ENCODE measurements at regions not wholly inside any gene's neighbourhood (a gene's known extent, or its start where the extent isn't known, plus 50 kb on each side); places are given as distances from the start of the nearest gene placed in this dataset.

- DNase-seq (ENCODE audit: low read depth in 1 of 2, low spot score in 1 of 2) = no peak
- H3K27ac ChIP-seq (replicated peaks) = no peak overlapping the region
- TF ChIP-seq SPI1 (IDR thresholded peaks at IDR 0.05; ENCODE audit: borderline replicate concordance, low read depth) = no peak
- TF ChIP-seq CTCF (IDR thresholded peaks at IDR 0.05; ENCODE audit: insufficient read depth, low read length) = no peak
- TF ChIP-seq REST (IDR thresholded peaks at IDR 0.05; ENCODE audit: insufficient replicate concordance, low read depth) = no peak
- no peak for TF ChIP-seq POLR2AphosphoS5 (IDR thresholded peaks at IDR 0.05; ENCODE audit: low read depth)
- TF ChIP-seq GABPA (IDR thresholded peaks at IDR 0.05; ENCODE audit: low read depth) = no peak
- H3K4me3 ChIP-seq (replicated peaks; ENCODE audit: insufficient read depth, low read length) = no peak overlapping the region
- no peaks in the 10 kb centered on the region for H3K27me3 ChIP-seq (ENCODE audit: insufficient read depth, poor library complexity, severe bottlenecking)
These were observed 64.4 kb upstream of the PLPP4 start for GRCh38 chr10:120392671-120393079.

- Histone ChIP-seq H3K4me3 (replicated peaks; ENCODE audit: insufficient read depth, low read length) (no peak overlapping the region), H3K27me3 (ENCODE audit: insufficient read depth, poor library complexity, severe bottlenecking) (no peaks in the 10 kb centered on the region), H3K27ac (replicated peaks) (no peak overlapping the region)
- DNase-seq (ENCODE audit: low read depth in 1 of 2, low spot score in 1 of 2) = no peak
- TF ChIP-seq SPI1 (IDR thresholded peaks at IDR 0.05; ENCODE audit: borderline replicate concordance, low read depth) (no peak), CTCF (IDR thresholded peaks at IDR 0.05; ENCODE audit: insufficient read depth, low read length) (no peak), POLR2AphosphoS5 (IDR thresholded peaks at IDR 0.05; ENCODE audit: low read depth) (no peak), REST (IDR thresholded peaks at IDR 0.05; ENCODE audit: insufficient replicate concordance, low read depth) (no peak), GABPA (IDR thresholded peaks at IDR 0.05; ENCODE audit: low read depth) (no peak)
These were observed 62.6 kb upstream of the PLPP4 start for GRCh38 chr10:120394446-120394845.

- no peak overlapping the region for H3K27ac ChIP-seq (replicated peaks)
- no peaks in the 10 kb centered on the region for H3K27me3 ChIP-seq (ENCODE audit: insufficient read depth, poor library complexity, severe bottlenecking)
- no peak for TF ChIP-seq SPI1 (IDR thresholded peaks at IDR 0.05; ENCODE audit: borderline replicate concordance, low read depth)
- TF ChIP-seq CTCF (IDR thresholded peaks at IDR 0.05; ENCODE audit: insufficient read depth, low read length) = no peak
- TF ChIP-seq POLR2AphosphoS5 (IDR thresholded peaks at IDR 0.05; ENCODE audit: low read depth) = no peak
- no peak for DNase-seq (ENCODE audit: low read depth in 1 of 2, low spot score in 1 of 2)
- no peak overlapping the region for H3K4me3 ChIP-seq (replicated peaks; ENCODE audit: insufficient read depth, low read length)
These were observed 60.8 kb upstream of the PLPP4 start for GRCh38 chr10:120396228-120396627.

GRCh38 chr10:120398180-120398579 lies 58.8 kb upstream of the PLPP4 start:
- no peaks in the 10 kb centered on the region for H3K27me3 ChIP-seq (ENCODE audit: insufficient read depth, poor library complexity, severe bottlenecking)
- no peak overlapping the region for H3K4me3 ChIP-seq (replicated peaks; ENCODE audit: insufficient read depth, low read length)
- TF ChIP-seq REST (IDR thresholded peaks at IDR 0.05; ENCODE audit: insufficient replicate concordance, low read depth) (no peak), SPI1 (IDR thresholded peaks at IDR 0.05; ENCODE audit: borderline replicate concordance, low read depth) (no peak), GABPA (IDR thresholded peaks at IDR 0.05; ENCODE audit: low read depth) (no peak), POLR2AphosphoS5 (IDR thresholded peaks at IDR 0.05; ENCODE audit: low read depth) (no peak), CTCF (IDR thresholded peaks at IDR 0.05; ENCODE audit: insufficient read depth, low read length) (no peak)
- no peak overlapping the region for H3K27ac ChIP-seq (replicated peaks)
- no peak for DNase-seq (ENCODE audit: low read depth in 1 of 2, low spot score in 1 of 2)

All from HL-60 (cell line).